IPS-NIHi7 (cell line): ENCODE measurements at regions not wholly inside any gene's neighbourhood (a gene's known extent, or its start where the extent isn't known, plus 50 kb on each side); places are given as distances from the start of the nearest gene placed in this dataset.
"Not testable (repeated sequence)": the region's sequence is repeated elsewhere in the genome, so short reads cannot be mapped to it uniquely, and the experiment has no call there.

ENCODE experiments used
- DNase-seq: peaks from one replicate; pipeline ENCODE4 v3.0.0; 2012; ENCODE audit warnings: mixed read lengths; ENCODE audit errors: extremely low spot score

GRCh38 chr21:14826630-14827029 lies 238.2 kb downstream of the NRIP1 start:
- DNase-seq, result no peak

- no peak for DNase-seq
Observed at GRCh38 chr21:14825514-14825974, 239.3 kb downstream of the NRIP1 start.

DNA sequence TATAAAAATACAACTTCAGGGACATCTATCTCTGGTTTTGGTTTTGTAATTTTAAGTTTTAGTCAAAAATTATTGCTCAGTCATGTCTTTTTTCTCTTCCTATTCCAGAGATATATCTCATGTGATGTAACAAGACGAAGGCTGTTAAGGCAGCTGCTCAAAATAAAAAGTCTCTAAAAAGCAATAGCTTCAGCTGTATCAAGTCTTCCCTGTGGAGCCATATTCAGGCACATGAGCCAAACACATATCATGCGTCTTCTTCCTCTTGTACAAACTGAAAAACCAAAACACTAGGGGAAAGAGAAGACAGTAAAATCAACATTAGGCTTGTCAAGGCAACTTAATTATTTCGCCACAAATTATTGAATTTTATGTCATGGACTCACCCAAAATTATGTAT lies 240.7 kb downstream of the NRIP1 start:
- DNase-seq, result no peak

DNA sequence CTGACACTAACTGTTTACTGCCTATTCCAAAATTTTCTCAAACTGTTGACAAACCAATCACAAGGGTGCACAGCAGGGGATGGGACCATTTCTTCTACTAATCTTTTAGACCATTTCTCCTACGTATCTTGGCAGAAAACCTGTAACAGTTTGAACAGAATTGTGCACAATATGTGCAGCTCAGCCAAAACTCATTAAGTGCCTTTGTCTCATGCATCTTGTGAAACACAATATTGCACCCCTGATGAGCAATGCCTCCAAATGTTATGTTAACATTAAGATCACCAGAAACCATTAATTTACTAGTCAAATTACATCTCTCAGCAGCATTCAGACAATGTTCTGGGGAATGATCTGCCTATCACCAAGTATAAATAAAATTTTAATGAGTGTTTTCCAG lies 247.5 kb downstream of the NRIP1 start:
- no peak for DNase-seq

- DNase-seq, result no peak
Observed at GRCh38 chr21:14814991-14815390, 249.8 kb downstream of the NRIP1 start.

DNA sequence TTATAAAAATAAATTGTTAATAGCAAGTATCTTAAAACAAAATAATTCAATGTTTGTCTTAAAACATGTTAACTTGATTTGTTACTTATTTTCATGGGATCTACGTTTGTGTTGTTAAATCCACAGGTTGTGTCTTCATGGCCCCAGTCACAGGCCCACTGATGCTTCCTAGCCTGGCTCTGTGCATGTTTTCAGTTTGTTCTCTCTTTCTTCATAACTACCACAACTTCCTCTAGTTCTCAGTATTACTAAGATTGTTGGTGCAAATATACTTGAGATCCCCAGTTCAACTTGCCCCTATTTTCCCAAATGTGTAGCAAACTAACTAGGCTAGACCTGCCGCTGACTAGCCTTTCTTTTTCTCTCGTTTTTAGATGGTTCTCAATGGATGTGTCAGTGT lies 250.5 kb downstream of the NRIP1 start:
- no peak for DNase-seq

- not testable (repeated sequence) for DNase-seq
Observed at GRCh38 chr21:14804170-14804569, 258.1 kb upstream of the SAMSN1 start.

- DNase-seq, result no peak
Observed at GRCh38 chr21:14797543-14797942, 251.4 kb upstream of the SAMSN1 start.

GRCh38 chr21:14787312-14787711 lies 241.2 kb upstream of the SAMSN1 start:
- DNase-seq, result no peak

DNA sequence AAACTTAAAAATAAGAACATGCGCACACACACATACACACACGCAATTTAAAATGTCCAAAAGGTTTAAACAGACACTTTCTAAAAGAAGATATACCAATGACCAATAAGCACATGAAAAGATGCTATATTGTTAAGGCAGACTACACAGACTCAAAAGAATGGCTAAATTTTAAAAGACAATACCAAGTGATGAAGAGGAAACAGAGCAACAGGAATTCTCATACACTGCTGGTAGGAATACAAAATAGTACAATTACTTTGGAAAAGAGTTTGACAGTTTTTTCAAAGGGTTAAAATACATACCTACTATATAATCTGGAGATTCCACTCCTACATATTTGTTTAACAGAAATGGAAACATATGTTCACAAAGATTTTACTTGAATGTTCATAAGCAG lies 239.6 kb upstream of the SAMSN1 start:
- no peak for DNase-seq

DNA sequence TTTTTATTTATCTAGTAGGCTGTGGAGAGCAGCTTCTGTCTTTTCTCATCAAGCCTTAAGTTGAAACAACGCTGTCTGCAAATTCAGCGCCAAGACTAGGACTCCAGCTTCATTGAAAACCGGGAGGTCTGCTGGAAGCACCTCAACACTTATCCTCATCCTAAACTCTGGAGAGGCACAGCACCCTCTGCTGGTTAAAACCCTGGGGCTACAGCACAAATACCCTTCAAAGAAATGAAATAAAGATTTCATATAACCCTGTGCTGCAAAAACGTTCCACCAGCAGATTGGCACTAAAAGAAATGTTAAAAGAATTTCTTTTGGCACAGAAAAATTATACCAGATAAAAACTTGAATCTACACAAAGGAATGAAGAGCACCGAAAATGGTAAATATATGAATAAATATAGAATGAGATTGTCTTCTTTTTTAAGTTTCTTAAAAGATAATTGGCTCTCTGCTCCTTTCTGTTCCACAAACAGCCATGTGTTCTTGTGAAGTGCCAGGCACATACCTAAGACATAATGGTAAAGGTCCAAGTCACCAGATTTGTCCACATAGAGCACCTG lies 227.7 kb upstream of the SAMSN1 start:
- peak; percentile 77 for DNase-seq

GRCh38 chr21:14771593-14771992 lies 225.5 kb upstream of the SAMSN1 start:
- DNase-seq, result no peak

- no peak for DNase-seq
Observed at GRCh38 chr21:14768042-14768441, 221.9 kb upstream of the SAMSN1 start.

DNA sequence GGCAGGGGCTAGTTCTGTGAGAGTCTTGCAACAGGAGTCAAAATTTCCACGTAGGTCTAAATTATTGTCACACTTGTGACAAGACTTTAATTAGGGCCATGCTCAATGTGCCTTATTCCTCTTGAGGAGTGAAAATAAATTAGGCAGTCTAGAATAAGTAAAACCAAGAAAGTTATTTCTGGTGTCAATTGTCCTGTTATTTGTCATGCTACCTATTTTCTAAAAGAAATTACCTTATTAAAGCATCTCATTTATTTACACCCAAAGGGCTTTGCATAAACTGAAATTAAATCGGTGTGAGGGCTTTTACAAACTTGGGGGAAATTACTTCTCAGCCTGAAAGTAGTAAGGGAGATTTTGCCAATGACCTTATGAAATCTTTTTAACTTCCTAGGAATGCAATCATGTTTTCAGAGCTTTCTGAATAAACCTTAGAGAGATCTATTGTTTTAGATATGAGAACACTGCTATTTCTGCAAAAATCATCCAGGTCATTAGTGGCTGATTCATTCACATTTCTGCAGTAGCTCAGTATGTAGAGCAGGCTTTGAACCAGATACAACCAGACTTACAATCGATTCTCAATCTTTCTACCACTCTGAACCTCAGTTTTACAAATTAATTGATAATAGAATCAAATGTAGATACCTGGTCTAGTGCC lies 221.2 kb upstream of the SAMSN1 start:
- no peak for DNase-seq

DNA sequence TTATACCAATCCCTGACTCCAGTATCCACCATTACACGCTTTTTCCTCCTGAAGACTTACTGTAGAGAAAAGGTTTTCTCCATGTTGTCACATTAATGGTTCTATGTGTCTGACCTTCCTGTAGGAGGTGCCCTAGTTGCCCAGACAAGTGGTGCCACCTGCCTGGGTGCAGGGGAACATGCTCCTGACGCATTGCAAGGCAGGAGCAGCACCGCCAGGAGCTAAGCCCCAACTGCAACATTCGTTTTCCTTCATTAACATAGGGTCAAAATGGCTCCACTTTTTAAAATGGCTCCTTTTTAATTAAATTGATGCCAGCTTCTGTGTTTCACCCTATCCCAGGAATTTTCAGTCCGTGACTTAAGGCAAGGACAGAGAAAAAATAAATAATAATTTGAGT lies 220.1 kb upstream of the SAMSN1 start:
- DNase-seq, result peak; percentile 41

DNA sequence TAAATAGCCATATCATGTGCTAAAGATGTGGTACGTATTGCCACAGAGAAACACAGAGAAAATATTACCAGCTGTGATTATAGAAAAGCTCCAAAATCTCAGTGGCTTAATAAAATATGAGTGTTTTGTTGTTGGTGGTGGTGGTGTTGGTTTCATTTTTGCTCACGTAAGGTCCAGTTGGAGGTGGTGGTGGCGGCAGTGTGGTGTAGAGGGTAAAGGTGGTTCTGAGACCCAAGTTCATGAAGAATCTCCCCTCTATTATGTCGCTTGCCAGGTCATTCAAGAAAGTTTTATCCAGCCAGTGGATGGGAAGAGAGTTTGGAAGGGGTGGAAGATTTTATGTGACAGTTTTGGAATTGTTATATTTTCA lies 217.6 kb upstream of the SAMSN1 start:
- no peak for DNase-seq

GRCh38 chr21:14762734-14763694 lies 216.9 kb upstream of the SAMSN1 start:
- DNase-seq, result no peak

DNA sequence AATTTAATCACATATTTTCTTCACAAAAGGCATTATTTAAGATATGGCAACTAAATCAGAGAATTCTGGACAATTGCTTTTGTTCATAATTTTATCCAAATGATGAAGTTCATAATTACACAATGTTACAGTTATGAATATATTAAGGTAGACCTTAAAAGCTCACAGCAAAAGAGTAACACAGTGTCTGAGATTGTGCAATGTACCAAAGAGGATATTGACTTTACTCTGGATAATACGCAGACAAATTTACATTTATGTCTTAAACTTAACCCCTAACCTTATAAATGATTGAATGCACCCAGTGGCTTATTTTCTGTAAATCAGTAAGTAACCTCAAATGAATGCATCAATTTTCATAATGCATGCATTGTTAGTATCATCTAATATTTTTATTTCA lies 216.2 kb upstream of the SAMSN1 start:
- DNase-seq, result no peak

DNA sequence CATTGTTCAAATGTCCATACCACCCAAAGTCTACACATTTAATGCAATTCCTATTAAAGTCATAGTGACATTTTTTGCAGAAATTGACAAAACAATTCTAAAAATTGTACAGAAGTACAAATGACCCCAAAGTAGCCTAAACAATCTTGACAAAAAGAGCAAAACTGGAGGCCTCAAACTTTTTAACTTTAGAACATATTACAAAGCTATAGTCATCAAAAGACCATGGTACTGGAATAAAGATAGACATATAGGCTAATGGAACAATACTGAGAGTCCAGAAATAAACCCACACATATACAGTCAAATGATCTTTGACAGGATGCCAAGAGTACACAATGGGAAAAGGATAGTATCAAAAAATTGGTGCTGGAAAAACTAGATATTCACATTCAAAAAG lies 213.2 kb upstream of the SAMSN1 start:
- DNase-seq, result no peak

- DNase-seq, result no peak
Observed at GRCh38 chr21:14758849-14759248, 212.7 kb upstream of the SAMSN1 start.

- no peak for DNase-seq
Observed at GRCh38 chr21:14757533-14758327, 211.6 kb upstream of the SAMSN1 start.

- no peak for DNase-seq
Observed at GRCh38 chr21:14755086-14755485, 209.0 kb upstream of the SAMSN1 start.
